ENCODE measurements at regions not wholly inside any gene's neighbourhood (a gene's known extent, or its start where the extent isn't known, plus 50 kb on each side); places are given as distances from the start of the nearest gene placed in this dataset.

GRCh38 chr3:101143012-101143411, 149.8 kb upstream of the ABI3BP start:
- H3K36me3 ChIP-seq (ENCODE audit: control insufficient read depth, insufficient read depth, low read length): no peaks in the 10 kb centered on the region
- POLR2A ChIA-PET: no interaction called here
- CTCF ChIA-PET: no interaction called here
- no peak overlapping the region for H3K4me3 ChIP-seq (ENCODE audit: low read depth, low read length)
- TF ChIP-seq, protein P1, sequence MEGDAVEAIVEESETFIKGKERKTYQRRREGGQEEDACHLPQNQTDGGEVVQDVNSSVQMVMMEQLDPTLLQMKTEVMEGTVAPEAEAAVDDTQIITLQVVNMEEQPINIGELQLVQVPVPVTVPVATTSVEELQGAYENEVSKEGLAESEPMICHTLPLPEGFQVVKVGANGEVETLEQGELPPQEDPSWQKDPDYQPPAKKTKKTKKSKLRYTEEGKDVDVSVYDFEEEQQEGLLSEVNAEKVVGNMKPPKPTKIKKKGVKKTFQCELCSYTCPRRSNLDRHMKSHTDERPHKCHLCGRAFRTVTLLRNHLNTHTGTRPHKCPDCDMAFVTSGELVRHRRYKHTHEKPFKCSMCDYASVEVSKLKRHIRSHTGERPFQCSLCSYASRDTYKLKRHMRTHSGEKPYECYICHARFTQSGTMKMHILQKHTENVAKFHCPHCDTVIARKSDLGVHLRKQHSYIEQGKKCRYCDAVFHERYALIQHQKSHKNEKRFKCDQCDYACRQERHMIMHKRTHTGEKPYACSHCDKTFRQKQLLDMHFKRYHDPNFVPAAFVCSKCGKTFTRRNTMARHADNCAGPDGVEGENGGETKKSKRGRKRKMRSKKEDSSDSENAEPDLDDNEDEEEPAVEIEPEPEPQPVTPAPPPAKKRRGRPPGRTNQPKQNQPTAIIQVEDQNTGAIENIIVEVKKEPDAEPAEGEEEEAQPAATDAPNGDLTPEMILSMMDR (IDR thresholded peaks at IDR 0.05; ENCODE audit: insufficient read depth, low read depth, low read length): no peak
- no peaks in the 10 kb centered on the region for H3K27me3 ChIP-seq (ENCODE audit: control insufficient read depth, insufficient read depth, low read length)
- no peak for DNase-seq (ENCODE audit: low read depth)

GRCh38 chr3:101142160-101142559, 148.9 kb upstream of the ABI3BP start:
- ChIA-PET POLR2A (no interaction called here), CTCF (no interaction called here)
- no peaks in the 10 kb centered on the region for H3K36me3 ChIP-seq (ENCODE audit: control insufficient read depth, insufficient read depth, low read length)

GRCh38 chr3:101141135-101141534, 147.9 kb upstream of the ABI3BP start:
- no peak overlapping the region for H3K4me3 ChIP-seq (ENCODE audit: low read depth, low read length)
- no peak for DNase-seq (ENCODE audit: low read depth)
- ChIA-PET CTCF (no interaction called here), POLR2A (no interaction called here)
- H3K27me3 ChIP-seq (ENCODE audit: control insufficient read depth, insufficient read depth, low read length): no peaks in the 10 kb centered on the region
- H3K36me3 ChIP-seq (ENCODE audit: control insufficient read depth, insufficient read depth, low read length): no peaks in the 10 kb centered on the region
- TF ChIP-seq, protein P1 (IDR thresholded peaks at IDR 0.05; ENCODE audit: insufficient read depth, low read depth, low read length): no peak

More at GRCh38 chr3:101142160-101142559, 148.9 kb upstream of the ABI3BP start:
- TF ChIP-seq, protein P1 (IDR thresholded peaks at IDR 0.05; ENCODE audit: insufficient read depth, low read depth, low read length): no peak
- DNase-seq (ENCODE audit: low read depth): no peak
- Histone ChIP-seq H3K4me3 (ENCODE audit: low read depth, low read length) (no peak overlapping the region), H3K27me3 (ENCODE audit: control insufficient read depth, insufficient read depth, low read length) (no peaks in the 10 kb centered on the region)

- no peak for DNase-seq (ENCODE audit: low read depth)
- CTCF ChIA-PET: interaction anchor here (0.6 kb wide), 1 partner anchor 19 kb away, joined by 3 read pairs; no protein-coding TSS in a partner anchor
- no peak overlapping the region for H3K4me3 ChIP-seq (ENCODE audit: low read depth, low read length)
- TF ChIP-seq, protein P1 (IDR thresholded peaks at IDR 0.05; ENCODE audit: insufficient read depth, low read depth, low read length): no peak
- POLR2A ChIA-PET: no interaction called here
- no peaks in the 10 kb centered on the region for H3K36me3 ChIP-seq (ENCODE audit: control insufficient read depth, insufficient read depth, low read length)
- no peaks in the 10 kb centered on the region for H3K27me3 ChIP-seq (ENCODE audit: control insufficient read depth, insufficient read depth, low read length)
These were observed 145.6 kb upstream of the ABI3BP start for GRCh38 chr3:101138817-101139216.

GRCh38 chr3:101134331-101134730, 141.1 kb upstream of the ABI3BP start:
- ChIA-PET CTCF (interaction anchor here (0.5 kb wide), 1 partner anchor 60 kb away, joined by 5 read pairs; no protein-coding TSS in a partner anchor), POLR2A (no interaction called here)
- Histone ChIP-seq H3K36me3 (ENCODE audit: control insufficient read depth, insufficient read depth, low read length) (no peaks in the 10 kb centered on the region), H3K27me3 (ENCODE audit: control insufficient read depth, insufficient read depth, low read length) (no peaks in the 10 kb centered on the region), H3K4me3 (ENCODE audit: low read depth, low read length) (no peak overlapping the region)
- TF ChIP-seq, protein P1 (IDR thresholded peaks at IDR 0.05; ENCODE audit: insufficient read depth, low read depth, low read length): no peak
- no peak for DNase-seq (ENCODE audit: low read depth)
